NCI-H82 treated with DMSO at 0.1 percent for 48 hours (cell line): ENCODE measurements at regions not wholly inside any gene's neighbourhood (a gene's known extent, or its start where the extent isn't known, plus 50 kb on each side); places are given as distances from the start of the nearest gene placed in this dataset.

ENCODE experiments used
- DNase-seq: peaks from one replicate; lab custom pipeline; 2025; ENCODE audit not compliant: unreplicated experiment; lab: John Stamatoyannopoulos, UW

DNA sequence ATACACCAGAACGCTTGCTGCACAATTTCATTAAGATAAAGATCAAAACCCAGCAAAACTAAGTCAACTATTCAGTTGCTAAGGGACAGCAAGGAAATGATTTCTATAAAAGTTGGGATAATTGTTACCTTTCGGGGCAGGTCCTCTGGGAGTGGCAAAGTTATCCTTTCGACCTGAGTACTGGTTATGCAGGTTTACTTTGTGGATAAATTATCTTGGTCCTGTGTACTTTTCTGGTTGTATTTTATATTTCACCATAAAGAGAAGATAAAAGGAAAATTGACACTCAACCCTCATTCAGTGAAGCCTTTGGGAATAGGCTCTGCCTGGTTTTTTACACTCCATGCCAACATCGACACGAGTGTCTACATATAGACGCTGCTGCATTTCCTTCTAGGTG, 146.5 kb downstream of the SYK start:
- no peak for DNase-seq

- DNase-seq = no peak
Observed at GRCh38 chr9:90950600-90950999, 149.0 kb downstream of the SYK start.

GRCh38 chr9:90953200-90953599, 151.6 kb downstream of the SYK start:
- no peak for DNase-seq

GRCh38 chr9:90953805-90954204, 152.2 kb downstream of the SYK start:
- no peak for DNase-seq

GRCh38 chr9:90956026-90956810, 154.6 kb downstream of the SYK start:
- no peak for DNase-seq

- no peak for DNase-seq
Observed at GRCh38 chr9:90958328-90958727, 156.7 kb downstream of the SYK start.

DNA sequence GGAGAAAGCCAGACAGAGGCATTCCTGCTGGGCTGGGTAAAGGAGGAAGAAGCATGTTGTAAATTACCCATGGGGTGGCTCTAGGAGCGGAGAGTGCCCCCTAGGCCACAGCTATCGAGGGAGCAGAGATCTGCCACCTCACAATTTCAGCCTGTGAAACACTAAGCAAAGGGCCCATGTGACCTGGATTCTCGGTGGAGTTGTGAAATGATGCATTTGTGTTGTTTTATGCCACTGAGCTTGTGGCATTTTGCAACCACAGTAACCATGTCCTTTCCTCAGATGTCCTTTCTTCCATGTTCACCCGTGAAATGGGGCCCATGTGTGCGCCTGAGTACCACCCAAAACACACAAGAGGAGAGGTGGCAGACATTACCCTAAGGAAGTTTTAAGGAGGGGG, 159.3 kb downstream of the SYK start:
- no peak for DNase-seq

DNA sequence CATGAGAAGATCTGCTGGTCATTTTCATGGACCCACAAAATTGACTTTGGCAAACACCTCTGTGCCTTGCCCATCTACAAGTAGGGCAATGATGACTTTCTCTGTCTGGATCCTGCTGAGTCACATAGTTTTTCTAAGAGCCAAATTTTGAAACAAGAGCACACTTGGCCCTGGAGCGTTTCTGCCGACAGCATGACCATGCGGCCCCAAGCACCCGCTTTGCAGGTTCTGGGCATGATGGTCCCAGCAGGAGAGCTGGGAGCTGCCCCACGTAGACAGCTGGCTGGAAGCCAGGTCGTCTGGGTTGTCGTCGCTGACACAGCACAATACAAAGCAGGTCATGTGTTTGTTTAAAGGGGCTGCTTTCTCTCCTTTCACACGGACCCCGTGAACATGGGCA, 159.8 kb downstream of the SYK start:
- no peak for DNase-seq

DNA sequence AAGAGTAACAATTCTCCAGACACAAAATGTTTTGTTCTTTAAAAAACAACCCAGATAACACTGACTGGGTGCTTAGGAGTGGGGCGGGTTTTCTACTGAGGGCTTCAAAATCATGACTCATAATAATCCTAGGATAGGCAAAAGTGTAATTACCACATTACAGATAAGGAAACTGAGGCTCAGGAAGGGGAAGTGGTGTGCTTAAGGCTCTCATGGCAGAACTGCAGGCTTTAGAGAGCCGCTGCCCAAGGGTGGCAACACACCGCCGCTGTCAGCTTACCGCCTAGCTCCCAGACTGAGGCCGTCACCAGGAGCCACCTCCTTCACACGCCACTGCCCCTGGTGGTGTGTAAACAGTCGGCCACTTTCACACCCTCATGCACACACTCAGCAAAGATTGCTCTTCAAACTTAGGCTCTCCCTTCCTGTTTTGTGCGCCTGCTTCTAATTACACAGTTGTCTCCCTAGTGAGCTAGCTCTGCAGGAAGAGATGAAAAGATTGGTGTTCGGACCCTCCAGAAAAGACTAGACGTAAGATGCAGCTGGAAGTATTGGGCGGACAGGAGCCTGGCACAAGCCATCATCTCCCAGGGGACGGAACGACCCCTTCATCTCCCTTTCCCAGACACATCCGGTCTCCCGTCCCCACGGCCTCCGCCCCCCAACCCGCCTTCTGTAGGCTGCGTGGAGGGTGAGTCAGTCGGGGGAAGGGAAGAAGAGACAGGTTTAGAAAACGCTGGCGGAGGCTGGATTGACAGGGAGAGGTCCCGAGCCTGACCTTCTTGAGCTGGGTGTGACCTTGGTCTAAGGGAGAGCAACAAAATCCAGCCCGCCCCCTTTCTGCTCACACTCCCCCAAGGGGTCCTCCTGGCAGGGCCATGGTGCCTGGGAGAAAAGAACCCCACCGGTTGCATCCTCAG, 162.7 kb downstream of the SYK start:
- no peak for DNase-seq

- no peak for DNase-seq
Observed at GRCh38 chr9:90965226-90966030, 163.8 kb downstream of the SYK start.

- DNase-seq = no peak
Observed at GRCh38 chr9:90966031-90966290, 164.3 kb downstream of the SYK start.

- DNase-seq = no peak
Observed at GRCh38 chr9:90966480-90967144, 165.0 kb downstream of the SYK start.

GRCh38 chr9:90967145-90967538, 165.5 kb downstream of the SYK start:
- no peak for DNase-seq

GRCh38 chr9:90969021-90969675, 167.5 kb downstream of the SYK start:
- DNase-seq = no peak

- no peak for DNase-seq
Observed at GRCh38 chr9:90970608-90971007, 169.0 kb downstream of the SYK start.

DNA sequence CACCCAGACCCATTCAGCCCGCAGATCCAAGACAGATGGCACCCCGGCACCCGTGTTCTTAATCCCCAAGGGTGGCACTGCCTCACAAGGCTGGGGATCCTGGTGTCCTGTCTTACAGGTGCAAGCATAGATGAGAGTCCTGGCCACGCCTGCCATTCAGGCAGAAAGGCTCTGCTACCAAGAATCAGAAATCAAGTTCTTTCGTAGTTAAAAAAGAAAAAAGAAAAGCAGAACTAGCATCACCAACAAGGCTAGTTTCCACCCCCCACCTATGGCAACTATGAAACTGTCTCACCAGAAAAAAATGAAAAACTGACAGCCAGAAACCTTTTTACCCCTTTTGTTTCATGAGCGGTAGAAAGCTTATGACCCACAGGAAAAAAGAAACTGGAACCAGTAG, 170.4 kb downstream of the SYK start:
- no peak for DNase-seq

GRCh38 chr9:90974016-90974415, 172.4 kb downstream of the SYK start:
- no peak for DNase-seq

DNA sequence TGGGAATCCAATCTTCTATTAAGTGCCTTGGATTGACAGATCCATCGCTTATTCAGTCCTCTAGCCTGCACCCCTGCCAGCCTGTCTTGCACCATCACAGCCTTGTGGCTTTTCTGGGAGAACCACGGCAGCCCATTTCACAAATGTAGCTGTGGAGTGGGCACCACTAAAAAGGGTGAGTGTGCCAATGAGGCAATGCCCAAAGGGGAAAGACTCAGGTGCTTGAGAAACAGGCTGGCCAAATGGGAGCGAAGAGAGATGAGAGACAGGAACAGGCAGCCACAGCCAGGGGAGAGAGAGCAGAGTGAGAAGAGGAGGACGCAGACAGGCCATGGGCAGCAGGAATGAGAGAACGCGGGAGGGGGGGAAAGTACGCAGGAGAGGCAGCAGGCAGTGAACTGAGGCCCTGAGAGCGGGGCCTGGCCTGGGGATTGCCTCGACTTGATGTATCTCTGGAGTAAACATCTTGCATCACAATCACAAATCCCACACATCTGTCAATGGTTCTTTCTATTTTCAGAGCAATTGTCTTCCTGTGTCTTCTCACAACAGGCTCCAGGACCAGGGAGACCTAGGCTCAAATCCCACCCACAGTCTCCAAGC, 173.1 kb downstream of the SYK start:
- DNase-seq = no peak

- DNase-seq = no peak
Observed at GRCh38 chr9:90975781-90976538, 174.3 kb downstream of the SYK start.
